HG03558 (cell line): ENCODE measurements at regions not wholly inside any gene's neighbourhood (a gene's known extent, or its start where the extent isn't known, plus 50 kb on each side); places are given as distances from the start of the nearest gene placed in this dataset.

Experiments used
- ATAC-seq: cut with Tn5 transposase; IDR thresholded peaks from one replicate; pipeline ENCODE4 v1.9.1; 2021; ENCODE audit warnings: moderate number of reproducible peaks; ENCODE audit not compliant: unreplicated experiment; ENCODE audit errors: extremely low read depth

DNA sequence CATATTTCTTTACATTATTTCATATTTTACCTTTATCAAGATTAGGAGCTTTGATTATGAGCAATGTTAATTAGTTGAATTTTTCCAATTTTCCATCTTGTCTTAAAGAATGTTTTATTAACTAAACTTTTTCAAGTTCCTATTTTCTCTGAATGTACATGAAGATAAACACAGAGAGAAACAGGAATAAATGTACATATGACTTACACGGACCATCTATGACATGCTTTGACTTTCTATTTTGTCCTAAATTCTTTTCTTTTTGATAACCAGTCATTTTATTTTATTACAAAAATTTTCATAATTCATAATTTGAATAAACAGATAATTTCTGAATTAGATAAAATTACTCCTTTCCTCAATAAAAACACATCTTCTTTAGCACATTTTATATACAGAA lies 1038.8 kb upstream of the ARRDC3 start:
- no peak for ATAC-seq

DNA sequence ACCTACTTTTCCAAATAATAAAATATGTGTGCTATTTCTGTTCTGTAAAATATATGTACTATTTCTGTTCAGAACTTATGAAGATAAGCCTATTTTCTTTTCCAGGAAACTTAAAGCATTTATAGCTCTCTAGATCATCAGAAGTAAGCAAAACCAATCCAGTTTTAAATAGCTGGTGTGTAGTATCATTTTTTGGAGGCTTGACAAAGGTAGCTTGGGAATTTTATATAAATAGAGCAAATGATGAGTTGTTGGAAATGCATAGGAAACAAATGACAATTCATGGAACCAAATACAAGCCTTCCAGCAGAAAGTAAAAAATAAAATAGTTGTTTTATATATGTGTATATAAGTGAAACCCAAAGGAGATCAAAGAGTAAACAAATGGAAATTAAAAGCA lies 1038.1 kb upstream of the ARRDC3 start:
- ATAC-seq = no peak

DNA sequence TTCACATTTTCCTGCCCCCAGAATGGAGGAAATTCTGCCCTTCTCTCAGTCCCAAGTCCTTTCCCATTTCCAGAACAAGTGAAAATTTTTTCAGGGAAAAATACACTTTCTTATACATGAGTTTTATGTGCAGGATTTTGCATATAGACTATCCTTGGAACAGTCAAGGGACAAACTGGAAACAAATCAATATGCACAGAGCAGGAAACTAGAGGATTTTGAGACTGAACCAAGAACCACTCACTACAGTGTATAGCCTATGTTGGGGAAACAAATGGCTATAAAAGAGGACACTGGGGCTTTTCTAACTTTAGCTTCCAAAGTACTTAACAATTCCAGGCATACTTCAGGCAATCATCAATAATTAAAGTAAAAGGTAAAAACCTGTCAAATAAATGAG lies 1036.1 kb upstream of the ARRDC3 start:
- ATAC-seq = no peak

DNA sequence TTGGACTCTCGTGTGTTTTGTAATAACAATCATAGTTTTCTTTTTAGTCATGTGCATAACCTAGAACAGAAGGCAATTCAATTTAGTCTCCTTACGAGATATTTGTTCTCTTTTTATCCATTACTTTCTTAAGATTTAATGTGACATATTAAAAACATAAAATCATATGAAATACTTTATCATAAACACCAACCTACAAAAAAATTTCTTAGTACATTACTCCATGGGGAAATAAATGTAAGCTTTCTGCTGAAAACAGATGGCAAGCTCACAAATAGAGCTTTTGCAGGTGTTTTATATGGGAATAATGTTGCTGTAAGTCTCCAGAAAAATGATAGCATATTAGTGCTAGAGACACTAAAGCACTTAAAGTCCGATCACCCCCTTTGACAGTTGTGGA lies 1035.2 kb upstream of the ARRDC3 start:
- ATAC-seq = no peak

DNA sequence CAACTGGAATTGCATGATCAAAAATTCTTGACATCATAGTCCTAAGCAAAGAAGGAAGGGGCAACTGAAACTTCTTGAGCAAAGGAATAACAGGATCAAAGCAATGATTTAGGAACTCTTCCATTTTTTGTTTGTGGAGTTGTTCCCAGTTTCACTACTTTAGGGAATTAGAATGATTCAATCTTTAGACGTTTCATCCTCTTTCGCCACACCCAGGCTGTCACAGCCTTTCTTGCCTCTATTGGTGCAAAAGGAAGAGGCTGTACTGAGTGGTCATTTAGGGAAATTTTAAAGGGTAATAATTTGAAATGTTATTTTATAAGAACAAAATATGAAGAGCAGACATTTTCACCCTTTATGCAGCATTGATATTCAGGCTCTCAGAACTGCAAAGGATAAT lies 1026.0 kb upstream of the ARRDC3 start:
- ATAC-seq = no peak

DNA sequence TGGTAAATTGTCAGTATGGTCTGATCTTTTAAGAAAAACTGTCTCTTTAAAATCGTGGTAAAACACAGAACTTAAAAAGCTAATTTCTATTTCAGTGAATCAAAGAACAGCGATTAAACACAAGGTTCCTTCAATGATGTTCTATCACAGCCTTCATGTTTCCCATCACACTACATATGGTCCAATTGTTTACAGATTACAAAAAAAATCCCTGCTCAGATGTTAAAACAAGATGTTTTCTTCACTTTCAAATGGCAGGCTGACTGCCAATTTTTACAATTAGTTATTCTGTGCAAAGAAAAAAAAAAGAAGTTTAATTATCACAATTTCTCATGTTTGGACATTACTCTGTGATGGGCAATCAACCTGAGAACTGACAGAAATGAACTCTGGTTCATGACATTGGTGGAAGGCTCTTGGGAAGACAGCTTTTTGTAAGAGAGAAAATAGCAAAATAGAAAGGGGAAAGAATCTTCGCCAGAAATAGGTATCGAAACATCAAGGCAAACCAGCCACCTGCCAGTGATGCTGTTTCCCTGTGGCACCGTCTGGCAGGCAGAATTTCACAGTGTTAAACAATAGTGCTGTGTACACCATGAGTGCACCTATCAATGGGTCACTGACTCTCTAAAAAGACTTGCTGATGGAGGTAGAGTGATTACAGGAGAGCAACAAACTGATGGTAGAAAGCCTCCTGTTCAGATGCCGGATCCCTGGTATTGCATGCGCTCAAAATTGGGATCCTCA lies 1020.0 kb upstream of the ARRDC3 start:
- ATAC-seq = no peak

- ATAC-seq = no peak
Measured at GRCh38 chr5:92402045-92402444, 1018.9 kb upstream of the ARRDC3 start.

- ATAC-seq = no peak
Measured at GRCh38 chr5:92401492-92401891, 1018.4 kb upstream of the ARRDC3 start.

- no peak for ATAC-seq
Measured at GRCh38 chr5:92394936-92395335, 1011.8 kb upstream of the ARRDC3 start.

DNA sequence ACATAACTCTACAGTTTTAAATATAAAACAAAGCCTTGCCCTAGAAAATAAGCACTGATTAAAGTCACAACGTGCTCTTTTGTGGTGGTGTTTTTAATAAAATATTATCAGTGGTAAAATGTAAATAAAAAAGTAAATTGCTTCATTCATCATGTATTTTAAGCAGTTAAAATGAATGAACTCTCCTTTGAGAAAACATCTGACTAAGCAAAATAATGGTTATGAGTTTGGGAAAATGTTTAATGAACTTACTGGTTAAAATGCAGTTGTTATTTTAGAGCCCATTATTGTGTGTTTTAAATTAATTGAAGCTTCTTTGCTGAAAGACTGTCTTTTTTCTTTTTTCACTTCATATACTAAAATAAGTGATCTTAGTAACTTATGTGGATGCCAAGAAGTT lies 1007.5 kb upstream of the ARRDC3 start:
- ATAC-seq = no peak

- no peak for ATAC-seq
Measured at GRCh38 chr5:92380069-92380770, 997.1 kb upstream of the ARRDC3 start.

DNA sequence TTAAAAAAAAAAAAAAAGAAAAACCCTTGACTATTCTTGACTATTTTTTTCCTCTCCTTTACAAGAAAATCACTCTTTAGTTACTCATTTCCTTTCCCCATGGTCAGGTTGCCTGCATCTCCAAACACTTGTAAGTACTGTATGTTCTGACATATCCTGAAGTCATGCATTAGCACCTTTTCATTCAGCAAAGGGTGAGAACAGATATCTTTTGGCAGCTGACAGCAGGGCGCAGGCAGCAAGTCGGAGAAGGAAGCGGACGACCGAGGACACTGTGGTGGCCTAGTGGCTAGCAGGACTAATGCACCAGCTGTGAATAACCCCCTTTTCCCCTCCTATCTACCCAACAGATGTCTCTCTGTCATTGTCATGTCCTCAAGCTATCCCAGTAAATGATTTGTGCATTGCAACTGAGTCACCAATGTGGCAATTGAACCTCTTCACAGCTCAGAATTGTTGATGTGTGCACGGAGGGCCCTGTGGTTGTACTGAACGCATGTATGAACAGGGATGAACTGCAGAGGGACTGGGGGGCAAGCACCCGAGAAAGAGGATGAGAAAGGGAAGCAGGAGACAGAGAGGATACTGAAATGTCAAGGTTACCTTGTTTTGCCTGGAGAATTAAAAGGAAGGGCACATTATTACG lies 996.0 kb upstream of the ARRDC3 start:
- no peak for ATAC-seq

- ATAC-seq = no peak
Measured at GRCh38 chr5:92374859-92375258, 991.7 kb upstream of the ARRDC3 start.

DNA sequence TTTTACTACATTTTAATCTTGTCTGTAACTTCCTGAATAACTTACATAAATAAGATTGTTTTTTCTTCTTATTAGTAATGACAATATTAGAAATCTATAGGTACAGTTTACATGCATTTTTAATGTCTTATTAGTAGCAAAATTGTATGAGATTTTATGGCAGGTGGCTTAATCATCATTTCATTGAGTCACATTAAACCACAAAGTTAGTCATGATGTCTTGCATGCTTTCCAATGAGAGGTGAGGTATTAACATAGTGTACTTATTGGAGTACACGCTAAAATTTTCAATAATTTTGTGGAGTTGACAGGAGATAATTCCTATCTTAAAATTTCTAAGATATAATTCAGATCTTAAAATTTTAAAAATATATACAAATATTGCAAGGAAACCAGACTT lies 989.6 kb upstream of the ARRDC3 start:
- no peak for ATAC-seq

DNA sequence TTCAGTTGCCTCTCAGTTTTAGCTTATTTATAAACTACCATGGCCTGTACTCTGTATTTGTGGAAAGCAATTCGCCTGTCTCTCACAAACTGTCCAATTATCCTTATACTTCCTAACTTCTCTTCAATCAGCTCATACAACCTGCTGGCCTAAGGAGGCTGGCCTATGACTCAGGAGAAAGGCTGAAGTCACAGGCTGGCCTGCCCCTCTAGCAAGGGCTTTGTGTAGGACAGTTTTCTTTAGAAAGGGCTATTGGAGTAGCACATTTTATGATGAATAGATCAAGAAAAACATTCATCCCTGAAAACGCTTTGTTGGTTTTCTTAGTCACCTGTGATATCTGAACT lies 988.7 kb upstream of the ARRDC3 start:
- ATAC-seq = no peak

GRCh38 chr5:92371171-92371888 lies 988.2 kb upstream of the ARRDC3 start:
- no peak for ATAC-seq

DNA sequence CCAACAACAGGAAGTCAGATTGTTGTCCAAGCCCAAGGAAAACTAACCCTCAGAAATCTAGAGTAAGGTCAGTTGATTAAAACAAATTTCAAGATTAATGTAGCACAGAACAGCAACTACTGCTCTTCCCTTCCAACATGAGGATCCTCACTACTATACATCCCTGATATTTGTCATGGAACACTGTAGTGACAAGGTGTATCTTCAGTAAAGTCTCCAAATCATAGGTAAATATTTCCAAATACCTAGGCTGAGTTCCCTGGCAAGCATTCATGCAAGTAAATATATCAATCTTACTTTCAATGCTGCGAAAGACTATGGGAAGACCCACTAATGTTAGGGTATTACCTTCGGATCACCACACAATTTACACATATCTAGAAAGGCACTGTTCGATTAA lies 986.9 kb upstream of the ARRDC3 start:
- ATAC-seq = no peak

DNA sequence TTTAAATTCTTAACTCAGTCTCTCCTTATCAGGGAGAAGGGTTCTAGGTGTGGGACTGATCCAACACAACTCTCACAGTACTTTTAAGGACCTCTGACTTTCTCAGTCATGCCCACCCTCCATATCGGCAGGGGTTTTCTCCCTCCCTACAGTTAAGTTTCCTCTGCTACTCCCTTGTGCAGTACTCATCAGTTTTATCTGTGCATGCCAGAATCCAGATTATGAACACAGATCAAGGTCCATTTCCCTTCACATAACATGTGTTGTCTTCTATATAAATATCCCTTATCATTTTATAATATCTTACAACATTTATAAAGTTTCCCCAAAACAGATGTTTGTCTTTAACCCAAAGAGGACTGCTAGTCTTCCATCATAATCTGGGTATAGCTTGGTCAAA lies 986.5 kb upstream of the ARRDC3 start:
- no peak for ATAC-seq

GRCh38 chr5:92364986-92365550 lies 982.0 kb upstream of the ARRDC3 start:
- ATAC-seq = no peak

GRCh38 chr5:92353107-92354030 lies 970.3 kb upstream of the ARRDC3 start:
- no peak for ATAC-seq
